ENCODE measurements at regions not wholly inside any gene's neighbourhood (a gene's known extent, or its start where the extent isn't known, plus 50 kb on each side); places are given as distances from the start of the nearest gene placed in this dataset.

- WGBS, 2 experiments: 93% methylated on average over 4 of the region's 4 CpGs
- H3K9me3 ChIP-seq (ENCODE audit: control insufficient read depth, low read length): no peaks in the 10 kb centered on the region
- H3K27ac ChIP-seq (ENCODE audit: insufficient read depth, low read depth, low read length, poor library complexity, severe bottlenecking): no peak overlapping the region
- H3K4me1 ChIP-seq (ENCODE audit: control insufficient read depth, insufficient read depth, low read length): no peaks in the 10 kb centered on the region
- H3K27me3 ChIP-seq (ENCODE audit: control insufficient read depth, insufficient read depth, low read length, poor library complexity, severe bottlenecking): no peaks in the 10 kb centered on the region
- H3K36me3 ChIP-seq (ENCODE audit: control insufficient read depth, insufficient read depth, low read length): no peaks in the 10 kb centered on the region
- H3K4me3 ChIP-seq (ENCODE audit: insufficient read depth, low read depth, low read length): no peak overlapping the region
Measured at GRCh38 chr11:90344546-90344945, 121.7 kb upstream of the CHORDC1 start.

- H3K4me3 ChIP-seq (ENCODE audit: insufficient read depth, low read depth, low read length): no peak overlapping the region
- H3K36me3 ChIP-seq (ENCODE audit: control insufficient read depth, insufficient read depth, low read length): no peaks in the 10 kb centered on the region
- no peaks in the 10 kb centered on the region for H3K4me1 ChIP-seq (ENCODE audit: control insufficient read depth, insufficient read depth, low read length)
- H3K27me3 ChIP-seq (ENCODE audit: control insufficient read depth, insufficient read depth, low read length, poor library complexity, severe bottlenecking): no peaks in the 10 kb centered on the region
- no peak overlapping the region for H3K27ac ChIP-seq (ENCODE audit: insufficient read depth, low read depth, low read length, poor library complexity, severe bottlenecking)
- no peaks in the 10 kb centered on the region for H3K9me3 ChIP-seq (ENCODE audit: control insufficient read depth, low read length)
- 85 to 88% methylated on average over 2 of the region's 2 CpGs for WGBS, 2 experiments
Measured at GRCh38 chr11:90343673-90344072, 120.8 kb upstream of the CHORDC1 start.

GRCh38 chr11:90341986-90342385 lies 119.1 kb upstream of the CHORDC1 start:
- WGBS, 2 experiments: 100% methylated on average over 2 of the region's 3 CpGs
- H3K9me3 ChIP-seq (ENCODE audit: control insufficient read depth, low read length): no peaks in the 10 kb centered on the region

GRCh38 chr11:90332415-90332814 lies 109.6 kb upstream of the CHORDC1 start:
- Histone ChIP-seq H3K4me1 (ENCODE audit: control insufficient read depth, insufficient read depth, low read length) (no peaks in the 10 kb centered on the region), H3K36me3 (ENCODE audit: control insufficient read depth, insufficient read depth, low read length) (no peaks in the 10 kb centered on the region), H3K4me3 (ENCODE audit: insufficient read depth, low read depth, low read length) (no peak overlapping the region), H3K27me3 (ENCODE audit: control insufficient read depth, insufficient read depth, low read length, poor library complexity, severe bottlenecking) (no peaks in the 10 kb centered on the region), H3K9me3 (ENCODE audit: control insufficient read depth, low read length) (no peaks in the 10 kb centered on the region), H3K27ac (ENCODE audit: insufficient read depth, low read depth, low read length, poor library complexity, severe bottlenecking) (no peak overlapping the region)
- WGBS, 2 experiments: 100% methylated on average over 1 of the region's 1 CpG; no CpG with 5 or more reads in 1 of the 2 experiments

More at GRCh38 chr11:90341986-90342385, 119.1 kb upstream of the CHORDC1 start:
- no peaks in the 10 kb centered on the region for H3K27me3 ChIP-seq (ENCODE audit: control insufficient read depth, insufficient read depth, low read length, poor library complexity, severe bottlenecking)
- no peak overlapping the region for H3K4me3 ChIP-seq (ENCODE audit: insufficient read depth, low read depth, low read length)
- no peaks in the 10 kb centered on the region for H3K36me3 ChIP-seq (ENCODE audit: control insufficient read depth, insufficient read depth, low read length)
- no peaks in the 10 kb centered on the region for H3K4me1 ChIP-seq (ENCODE audit: control insufficient read depth, insufficient read depth, low read length)
- H3K27ac ChIP-seq (ENCODE audit: insufficient read depth, low read depth, low read length, poor library complexity, severe bottlenecking): no peak overlapping the region

GRCh38 chr11:90330632-90331031 lies 107.8 kb upstream of the CHORDC1 start:
- WGBS, 2 experiments: 100% methylated on average over 1 of the region's 2 CpGs; no CpG with 5 or more reads in 1 of the 2 experiments
- H3K27ac ChIP-seq (ENCODE audit: insufficient read depth, low read depth, low read length, poor library complexity, severe bottlenecking): no peak overlapping the region
- H3K9me3 ChIP-seq (ENCODE audit: control insufficient read depth, low read length): no peaks in the 10 kb centered on the region
- no peaks in the 10 kb centered on the region for H3K27me3 ChIP-seq (ENCODE audit: control insufficient read depth, insufficient read depth, low read length, poor library complexity, severe bottlenecking)
- no peak overlapping the region for H3K4me3 ChIP-seq (ENCODE audit: insufficient read depth, low read depth, low read length)
- H3K36me3 ChIP-seq (ENCODE audit: control insufficient read depth, insufficient read depth, low read length): no peaks in the 10 kb centered on the region
- H3K4me1 ChIP-seq (ENCODE audit: control insufficient read depth, insufficient read depth, low read length): no peaks in the 10 kb centered on the region

- H3K36me3 ChIP-seq (ENCODE audit: control insufficient read depth, insufficient read depth, low read length): no peaks in the 10 kb centered on the region
- H3K27ac ChIP-seq (ENCODE audit: insufficient read depth, low read depth, low read length, poor library complexity, severe bottlenecking): no peak overlapping the region
- no peaks in the 10 kb centered on the region for H3K9me3 ChIP-seq (ENCODE audit: control insufficient read depth, low read length)
- H3K4me1 ChIP-seq (ENCODE audit: control insufficient read depth, insufficient read depth, low read length): no peaks in the 10 kb centered on the region
- WGBS, 2 experiments: 90 to 100% methylated on average over 1 of the region's 1 CpG
- H3K27me3 ChIP-seq (ENCODE audit: control insufficient read depth, insufficient read depth, low read length, poor library complexity, severe bottlenecking): no peaks in the 10 kb centered on the region
- no peak overlapping the region for H3K4me3 ChIP-seq (ENCODE audit: insufficient read depth, low read depth, low read length)
Measured at GRCh38 chr11:90329043-90329442, 106.2 kb upstream of the CHORDC1 start.

GRCh38 chr11:90326647-90327046 lies 103.8 kb upstream of the CHORDC1 start:
- no peaks in the 10 kb centered on the region for H3K9me3 ChIP-seq (ENCODE audit: control insufficient read depth, low read length)
- 81 to 85% methylated on average over 2 of the region's 2 CpGs for WGBS, 2 experiments
- no peak overlapping the region for H3K4me3 ChIP-seq (ENCODE audit: insufficient read depth, low read depth, low read length)
- no peaks in the 10 kb centered on the region for H3K27me3 ChIP-seq (ENCODE audit: control insufficient read depth, insufficient read depth, low read length, poor library complexity, severe bottlenecking)
- no peaks in the 10 kb centered on the region for H3K36me3 ChIP-seq (ENCODE audit: control insufficient read depth, insufficient read depth, low read length)
- H3K27ac ChIP-seq (ENCODE audit: insufficient read depth, low read depth, low read length, poor library complexity, severe bottlenecking): no peak overlapping the region
- no peaks in the 10 kb centered on the region for H3K4me1 ChIP-seq (ENCODE audit: control insufficient read depth, insufficient read depth, low read length)

- Histone ChIP-seq H3K9me3 (ENCODE audit: control insufficient read depth, low read length) (no peaks in the 10 kb centered on the region), H3K4me1 (ENCODE audit: control insufficient read depth, insufficient read depth, low read length) (no peaks in the 10 kb centered on the region), H3K4me3 (ENCODE audit: insufficient read depth, low read depth, low read length) (no peak overlapping the region), H3K36me3 (ENCODE audit: control insufficient read depth, insufficient read depth, low read length) (no peaks in the 10 kb centered on the region), H3K27me3 (ENCODE audit: control insufficient read depth, insufficient read depth, low read length, poor library complexity, severe bottlenecking) (no peaks in the 10 kb centered on the region), H3K27ac (ENCODE audit: insufficient read depth, low read depth, low read length, poor library complexity, severe bottlenecking) (no peak overlapping the region)
- WGBS, 2 experiments: 93 to 96% methylated on average over 5 of the region's 5 CpGs
Measured at GRCh38 chr11:90323289-90323688, 100.4 kb upstream of the CHORDC1 start.

GRCh38 chr11:90321018-90321417 lies 98.2 kb upstream of the CHORDC1 start:
- Histone ChIP-seq H3K9me3 (ENCODE audit: control insufficient read depth, low read length) (no peaks in the 10 kb centered on the region), H3K27me3 (ENCODE audit: control insufficient read depth, insufficient read depth, low read length, poor library complexity, severe bottlenecking) (no peaks in the 10 kb centered on the region), H3K4me3 (ENCODE audit: insufficient read depth, low read depth, low read length) (no peak overlapping the region), H3K27ac (ENCODE audit: insufficient read depth, low read depth, low read length, poor library complexity, severe bottlenecking) (no peak overlapping the region), H3K4me1 (ENCODE audit: control insufficient read depth, insufficient read depth, low read length) (no peaks in the 10 kb centered on the region), H3K36me3 (ENCODE audit: control insufficient read depth, insufficient read depth, low read length) (no peaks in the 10 kb centered on the region)

- Histone ChIP-seq H3K27ac (ENCODE audit: insufficient read depth, low read depth, low read length, poor library complexity, severe bottlenecking) (no peak overlapping the region), H3K4me1 (ENCODE audit: control insufficient read depth, insufficient read depth, low read length) (no peaks in the 10 kb centered on the region), H3K27me3 (ENCODE audit: control insufficient read depth, insufficient read depth, low read length, poor library complexity, severe bottlenecking) (no peaks in the 10 kb centered on the region), H3K36me3 (ENCODE audit: control insufficient read depth, insufficient read depth, low read length) (no peaks in the 10 kb centered on the region), H3K4me3 (ENCODE audit: insufficient read depth, low read depth, low read length) (no peak overlapping the region), H3K9me3 (ENCODE audit: control insufficient read depth, low read length) (no peaks in the 10 kb centered on the region)
- WGBS, 2 experiments: 89 to 93% methylated on average over 3 of the region's 3 CpGs
Measured at GRCh38 chr11:90318651-90319050, 95.8 kb upstream of the CHORDC1 start.

GRCh38 chr11:90310210-90310609 lies 87.4 kb upstream of the CHORDC1 start:
- H3K9me3 ChIP-seq (ENCODE audit: control insufficient read depth, low read length): no peaks in the 10 kb centered on the region
- no peaks in the 10 kb centered on the region for H3K36me3 ChIP-seq (ENCODE audit: control insufficient read depth, insufficient read depth, low read length)
- no peak overlapping the region for H3K27ac ChIP-seq (ENCODE audit: insufficient read depth, low read depth, low read length, poor library complexity, severe bottlenecking)
- H3K27me3 ChIP-seq (ENCODE audit: control insufficient read depth, insufficient read depth, low read length, poor library complexity, severe bottlenecking): no peaks in the 10 kb centered on the region
- no peak overlapping the region for H3K4me3 ChIP-seq (ENCODE audit: insufficient read depth, low read depth, low read length)
- no peaks in the 10 kb centered on the region for H3K4me1 ChIP-seq (ENCODE audit: control insufficient read depth, insufficient read depth, low read length)
- WGBS, 2 experiments: no CpG with 5 or more reads among the region's 1 CpG
